ENCODE measurements at regions not wholly inside any gene's neighbourhood (a gene's known extent, or its start where the extent isn't known, plus 50 kb on each side); places are given as distances from the start of the nearest gene placed in this dataset.

- DNase-seq (ENCODE audit: low read depth, low spot score), result no peak
These were observed 59.3 kb upstream of the PACRGL start for GRCh38 chr4:20640989-20641388.

GRCh38 chr4:20641976-20642375 is 58.3 kb upstream of the PACRGL start:
- no peak for DNase-seq (ENCODE audit: low read depth, low spot score)

GRCh38 chr4:20643631-20644030 is 56.6 kb upstream of the PACRGL start:
- no peak for DNase-seq (ENCODE audit: low read depth, low spot score)

GRCh38 chr4:20645236-20645635 is 55.0 kb upstream of the PACRGL start:
- no peak for DNase-seq (ENCODE audit: low read depth, low spot score)

GRCh38 chr4:20646287-20646686 is 54.0 kb upstream of the PACRGL start:
- DNase-seq (ENCODE audit: low read depth, low spot score), result no peak
